ENCODE measurements at regions not wholly inside any gene's neighbourhood (a gene's known extent, or its start where the extent isn't known, plus 50 kb on each side); places are given as distances from the start of the nearest gene placed in this dataset.

- no peak for TF ChIP-seq CTCF (IDR thresholded peaks at IDR 0.05; ENCODE audit: borderline replicate concordance, insufficient read depth, low read depth, low read length)
- no peak overlapping the region for H3K4me3 ChIP-seq (ENCODE audit: low read depth, low read length)
Observed at GRCh38 chr10:9921544-9921943, 1096.1 kb upstream of the CELF2 start.

GRCh38 chr10:9922126-9922870, 1095.4 kb upstream of the CELF2 start:
- H3K4me3 ChIP-seq (ENCODE audit: low read depth, low read length), result no peak overlapping the region
- TF ChIP-seq CTCF (IDR thresholded peaks at IDR 0.05; ENCODE audit: borderline replicate concordance, insufficient read depth, low read depth, low read length), result no peak

- no peak for TF ChIP-seq CTCF (IDR thresholded peaks at IDR 0.05; ENCODE audit: borderline replicate concordance, insufficient read depth, low read depth, low read length)
- no peak overlapping the region for H3K4me3 ChIP-seq (ENCODE audit: low read depth, low read length)
Observed at GRCh38 chr10:9926003-9926402, 1091.7 kb upstream of the CELF2 start.

GRCh38 chr10:9926881-9927280, 1090.8 kb upstream of the CELF2 start:
- H3K4me3 ChIP-seq (ENCODE audit: low read depth, low read length), result no peak overlapping the region
- no peak for TF ChIP-seq CTCF (IDR thresholded peaks at IDR 0.05; ENCODE audit: borderline replicate concordance, insufficient read depth, low read depth, low read length)

- H3K4me3 ChIP-seq (ENCODE audit: low read depth, low read length), result no peak overlapping the region
- no peak for TF ChIP-seq CTCF (IDR thresholded peaks at IDR 0.05; ENCODE audit: borderline replicate concordance, insufficient read depth, low read depth, low read length)
Observed at GRCh38 chr10:9939716-9940115, 1078.0 kb upstream of the CELF2 start.

- TF ChIP-seq CTCF (IDR thresholded peaks at IDR 0.05; ENCODE audit: borderline replicate concordance, insufficient read depth, low read depth, low read length), result no peak
- no peak overlapping the region for H3K4me3 ChIP-seq (ENCODE audit: low read depth, low read length)
Observed at GRCh38 chr10:9944690-9945089, 1073.0 kb upstream of the CELF2 start.

GRCh38 chr10:9950070-9950469, 1067.6 kb upstream of the CELF2 start:
- TF ChIP-seq CTCF (IDR thresholded peaks at IDR 0.05; ENCODE audit: borderline replicate concordance, insufficient read depth, low read depth, low read length), result no peak
- H3K4me3 ChIP-seq (ENCODE audit: low read depth, low read length), result no peak overlapping the region

Measured in GM12875 (cell line).